ENCODE measurements at regions not wholly inside any gene's neighbourhood (a gene's known extent, or its start where the extent isn't known, plus 50 kb on each side); places are given as distances from the start of the nearest gene placed in this dataset.

DNA sequence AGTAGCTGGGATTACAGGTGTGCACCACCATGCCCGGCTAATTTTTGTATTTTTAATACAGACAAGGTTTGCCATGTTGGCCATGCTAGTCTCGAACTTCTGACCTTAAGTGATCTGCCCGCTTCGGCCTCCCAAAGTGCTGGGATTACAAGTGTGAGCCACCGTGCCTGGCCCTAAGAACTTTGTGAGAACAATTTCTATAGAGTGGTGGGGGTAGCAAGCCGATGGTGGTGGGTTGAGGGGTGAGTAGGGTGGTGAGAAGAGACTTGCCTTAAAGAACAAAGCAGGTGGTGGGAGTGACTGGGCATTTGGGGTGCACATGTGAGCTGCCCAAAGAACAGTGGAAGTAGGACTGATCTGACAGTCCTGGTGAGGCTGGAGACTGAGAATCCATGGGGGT, 76.0 kb upstream of the ASB18 start:
- Mint-ChIP-seq H3K4me1 (no peaks in the 10 kb centered on the region), H3K27me3 (no peaks in the 10 kb centered on the region), H3K4me3 (no peak overlapping the region), H3K27ac (no peak overlapping the region), H3K36me3 (ENCODE audit: low read depth) (no peaks in the 10 kb centered on the region), H3K9me3 (ENCODE audit: low read depth) (no peaks in the 10 kb centered on the region)
- ChIA-PET POLR2A (no interaction called here), CTCF (interaction anchor here (0.7 kb wide), 1 partner anchor 1650 kb away, joined by 3 read pairs; no protein-coding TSS in a partner anchor)
- ATAC-seq = no peak
- no peak for DNase-seq
- intact Hi-C loops (cut with DNase I, micrococcal nuclease) = no loop called here

DNA sequence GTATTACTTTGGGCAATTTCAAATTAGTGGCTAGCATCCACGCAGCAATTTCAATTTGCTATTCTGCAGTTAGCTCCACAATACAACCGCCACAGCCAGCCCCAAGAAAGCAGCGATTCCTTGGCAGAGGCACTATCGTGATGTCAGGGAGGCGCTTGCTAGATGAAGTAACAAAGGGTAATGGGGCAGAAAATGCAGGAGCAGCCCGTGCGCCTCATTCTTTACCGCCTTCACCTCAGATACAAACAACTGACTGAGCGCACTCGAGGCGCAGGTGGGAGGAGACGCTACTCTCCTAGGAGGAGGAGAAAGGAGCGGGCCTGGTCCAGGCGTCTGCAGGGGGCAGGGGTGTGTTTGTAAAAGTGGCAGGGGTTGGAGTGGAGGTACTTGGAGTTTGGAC, 76.9 kb upstream of the ASB18 start:
- ChIA-PET CTCF (interaction anchor here (1.2 kb wide), 1 partner anchor 9 kb away, joined by 4 read pairs; no protein-coding TSS in a partner anchor), POLR2A (no interaction called here)
- no peaks in the 10 kb centered on the region for H3K9me3 Mint-ChIP-seq (ENCODE audit: low read depth)
- H3K36me3 Mint-ChIP-seq (ENCODE audit: low read depth) = no peaks in the 10 kb centered on the region
- H3K4me1 Mint-ChIP-seq = no peaks in the 10 kb centered on the region
- no peaks in the 10 kb centered on the region for H3K27me3 Mint-ChIP-seq
- intact Hi-C loops (cut with DNase I, micrococcal nuclease) = no loop called here
- H3K4me3 Mint-ChIP-seq = no peak overlapping the region
- DNase-seq = no peak
- ATAC-seq = no peak
- H3K27ac Mint-ChIP-seq = no peak overlapping the region

DNA sequence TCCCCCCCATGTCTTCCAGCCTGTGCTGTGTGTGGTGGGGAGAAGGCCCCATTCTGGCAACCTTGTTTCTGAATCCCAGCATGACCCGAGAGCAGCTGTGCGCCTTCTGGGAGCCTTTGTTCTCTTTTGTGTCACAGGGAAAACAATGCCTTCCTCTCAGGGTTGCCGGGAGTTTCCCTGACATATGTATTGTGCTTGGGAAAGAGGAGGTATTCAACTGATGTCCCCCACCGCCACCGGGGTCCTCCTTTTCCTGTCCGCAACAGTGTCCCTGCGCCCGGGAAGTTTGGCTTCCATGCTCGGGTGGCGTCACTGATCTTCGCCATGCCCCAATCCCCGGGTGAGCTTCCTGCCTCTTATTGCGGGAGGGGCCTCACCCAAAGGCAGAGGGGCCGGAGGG, 77.5 kb upstream of the ASB18 start:
- H3K4me1 Mint-ChIP-seq = no peaks in the 10 kb centered on the region
- POLR2A ChIA-PET = no interaction called here
- H3K27me3 Mint-ChIP-seq = no peaks in the 10 kb centered on the region
- H3K36me3 Mint-ChIP-seq (ENCODE audit: low read depth) = no peaks in the 10 kb centered on the region
- CTCF ChIA-PET = interaction anchor here (0.6 to 1.2 kb wide), 2 partner anchors 9 to 55 kb away, joined by 3 to 4 read pairs; no protein-coding TSS in a partner anchor
- DNase-seq (no peak), ATAC-seq (no peak)
- no peak overlapping the region for H3K4me3 Mint-ChIP-seq
- no peak overlapping the region for H3K27ac Mint-ChIP-seq
- no peaks in the 10 kb centered on the region for H3K9me3 Mint-ChIP-seq (ENCODE audit: low read depth)
- intact Hi-C loops (cut with DNase I, micrococcal nuclease) = loop anchor here in 1 of 2 experiments (2.0 kb wide), 1 partner anchor 731 kb away; no protein-coding TSS in a partner anchor

DNA sequence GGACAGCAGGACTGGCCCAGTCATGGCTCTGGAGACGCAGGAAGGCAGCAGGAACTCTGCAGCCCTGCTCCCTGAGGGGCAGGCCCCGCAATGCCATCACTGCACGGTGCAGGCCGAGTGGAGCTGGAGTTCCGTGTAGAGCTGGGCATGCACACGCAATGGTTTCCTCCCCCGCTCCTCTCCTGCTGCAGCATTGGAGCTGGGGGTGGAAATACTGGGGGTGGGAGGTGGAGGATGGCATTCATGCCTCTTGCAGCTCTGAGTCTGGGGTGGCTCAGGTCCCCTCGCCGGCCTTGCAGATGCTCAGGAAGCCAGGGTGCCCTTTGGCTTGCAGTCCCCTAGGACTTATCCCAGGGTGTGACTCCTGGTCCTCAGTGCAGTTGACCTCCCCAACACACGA, 78.3 kb upstream of the ASB18 start:
- ChIA-PET CTCF (interaction anchor here (0.6 to 0.8 kb wide), 2 partner anchors 580 to 1489 kb away, joined by 3 read pairs; no protein-coding TSS in a partner anchor), POLR2A (no interaction called here)
- intact Hi-C loops (cut with DNase I, micrococcal nuclease) = loop anchor here in 1 of 2 experiments (2.0 kb wide), 1 partner anchor 730 kb away; no protein-coding TSS in a partner anchor
- no peaks in the 10 kb centered on the region for H3K9me3 Mint-ChIP-seq (ENCODE audit: low read depth)
- H3K4me1 Mint-ChIP-seq = no peaks in the 10 kb centered on the region
- DNase-seq (no peak), ATAC-seq (no peak)
- H3K4me3 Mint-ChIP-seq = no peak overlapping the region
- H3K36me3 Mint-ChIP-seq (ENCODE audit: low read depth) = no peaks in the 10 kb centered on the region
- peaks cover 2% of the 10 kb centered on the region for H3K27me3 Mint-ChIP-seq
- H3K27ac Mint-ChIP-seq = no peak overlapping the region

DNA sequence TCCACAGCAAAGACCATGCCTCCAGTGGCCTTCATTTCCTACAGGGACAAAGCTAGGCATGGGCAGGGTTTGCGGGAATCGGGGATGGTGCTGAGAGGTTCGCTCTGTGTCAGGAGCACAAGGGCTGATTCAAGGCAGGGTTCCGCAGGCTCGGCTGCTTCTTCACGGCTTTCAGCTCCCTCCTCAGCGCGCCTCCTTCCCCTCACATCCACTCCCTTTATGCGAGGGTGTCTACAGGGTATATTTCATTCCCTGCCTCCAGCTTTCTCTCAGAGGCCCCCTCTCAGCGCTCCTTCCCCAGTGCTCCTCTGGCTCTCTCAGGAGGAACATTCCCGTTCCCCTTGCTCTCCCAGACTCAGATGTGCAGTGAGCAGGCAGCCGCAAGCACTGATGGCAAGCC, 78.7 kb upstream of the ASB18 start:
- DNase-seq (no peak), ATAC-seq (no peak)
- no peaks in the 10 kb centered on the region for H3K9me3 Mint-ChIP-seq (ENCODE audit: low read depth)
- ChIA-PET POLR2A (no interaction called here), CTCF (interaction anchor here (0.5 to 0.8 kb wide), 2 partner anchors 580 to 732 kb away, joined by 3 read pairs; no protein-coding TSS in a partner anchor)
- no peak overlapping the region for H3K27ac Mint-ChIP-seq
- no peak overlapping the region for H3K4me3 Mint-ChIP-seq
- peaks cover 2% of the 10 kb centered on the region for H3K27me3 Mint-ChIP-seq
- intact Hi-C loops (cut with DNase I, micrococcal nuclease) = loop anchor here in 1 of 2 experiments (2.0 kb wide), 1 partner anchor 730 kb away; no protein-coding TSS in a partner anchor
- H3K36me3 Mint-ChIP-seq (ENCODE audit: low read depth) = no peaks in the 10 kb centered on the region
- no peaks in the 10 kb centered on the region for H3K4me1 Mint-ChIP-seq

DNA sequence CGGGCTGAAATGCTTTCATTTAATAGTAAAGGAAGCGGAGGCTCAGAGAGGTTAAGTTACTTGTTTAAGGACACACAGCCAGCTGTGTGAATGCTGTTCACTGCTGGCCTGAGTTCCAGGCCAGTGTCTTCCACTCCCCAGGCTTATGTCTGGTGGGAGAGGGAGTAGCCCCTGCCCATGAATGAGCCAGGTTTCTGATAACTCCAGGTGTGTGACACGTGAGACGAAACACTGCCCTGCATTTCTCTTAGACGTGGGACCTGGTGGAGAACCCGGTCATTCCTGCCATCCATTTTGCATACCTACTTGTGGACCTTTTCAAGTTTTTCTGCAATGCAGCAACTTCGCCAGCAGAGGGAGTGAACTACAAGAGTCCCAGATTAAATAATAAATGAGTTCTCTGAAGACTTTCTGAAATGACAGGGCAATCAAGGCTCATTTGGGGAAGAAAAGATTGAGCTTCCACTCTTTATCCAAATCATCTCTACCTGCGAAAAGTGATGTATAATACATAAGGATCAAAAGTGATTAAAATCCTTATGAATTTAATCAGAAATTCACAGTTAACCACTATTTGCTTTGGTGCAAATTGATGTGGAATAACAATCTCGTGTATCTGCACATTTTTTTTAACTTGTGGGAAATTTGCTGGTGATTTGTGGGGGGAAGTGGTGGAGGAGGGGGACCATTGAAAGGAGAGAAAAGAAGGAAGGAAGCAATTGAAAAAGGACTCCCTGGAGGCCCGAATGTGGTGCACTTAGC, 79.4 kb upstream of the ASB18 start:
- H3K4me3 Mint-ChIP-seq = no peak overlapping the region
- H3K27ac Mint-ChIP-seq = no peak overlapping the region
- intact Hi-C loops (cut with DNase I, micrococcal nuclease) = loop anchor here in 1 of 2 experiments (2.0 kb wide), 1 partner anchor 729 kb away; no protein-coding TSS in a partner anchor
- peaks cover 2% of the 10 kb centered on the region for H3K27me3 Mint-ChIP-seq
- ChIA-PET POLR2A (no interaction called here), CTCF (interaction anchor here (0.5 to 0.8 kb wide), 3 partner anchors 164 to 798 kb away, joined by 3 read pairs; a partner anchor contains a TSS)
- ATAC-seq (peak; percentile 44), DNase-seq (peak; percentile 64)
- no peaks in the 10 kb centered on the region for H3K4me1 Mint-ChIP-seq
- no peaks in the 10 kb centered on the region for H3K9me3 Mint-ChIP-seq (ENCODE audit: low read depth)
- H3K36me3 Mint-ChIP-seq (ENCODE audit: low read depth) = no peaks in the 10 kb centered on the region

DNA sequence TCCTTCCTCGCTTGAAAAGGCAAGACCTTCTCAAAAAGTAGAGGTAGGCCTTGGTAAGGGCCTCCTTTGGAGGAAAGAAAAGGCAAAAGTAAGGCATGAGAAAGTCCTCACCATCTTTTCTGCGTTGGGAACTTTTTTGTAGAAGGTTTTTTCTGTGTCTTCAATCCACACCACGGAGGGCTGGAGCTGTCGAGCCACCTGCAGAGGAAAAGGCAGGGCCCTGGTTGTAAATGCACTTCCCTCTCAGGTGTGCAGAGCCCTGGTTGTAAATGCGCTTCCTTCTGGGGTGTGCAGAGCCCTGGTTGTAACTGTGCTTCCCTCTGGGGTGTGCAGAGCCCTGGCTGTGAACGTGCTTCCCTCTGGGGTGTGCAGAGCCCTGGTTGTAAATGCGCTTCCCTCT, 80.2 kb upstream of the ASB18 start:
- ChIA-PET CTCF (no interaction called here), POLR2A (no interaction called here)
- Mint-ChIP-seq H3K4me1 (no peaks in the 10 kb centered on the region), H3K4me3 (no peak overlapping the region), H3K9me3 (ENCODE audit: low read depth) (no peaks in the 10 kb centered on the region), H3K36me3 (ENCODE audit: low read depth) (no peaks in the 10 kb centered on the region), H3K27me3 (peaks cover 2% of the 10 kb centered on the region), H3K27ac (no peak overlapping the region)
- ATAC-seq (no peak), DNase-seq (no peak)
- intact Hi-C loops (cut with DNase I, micrococcal nuclease) = no loop called here

DNA sequence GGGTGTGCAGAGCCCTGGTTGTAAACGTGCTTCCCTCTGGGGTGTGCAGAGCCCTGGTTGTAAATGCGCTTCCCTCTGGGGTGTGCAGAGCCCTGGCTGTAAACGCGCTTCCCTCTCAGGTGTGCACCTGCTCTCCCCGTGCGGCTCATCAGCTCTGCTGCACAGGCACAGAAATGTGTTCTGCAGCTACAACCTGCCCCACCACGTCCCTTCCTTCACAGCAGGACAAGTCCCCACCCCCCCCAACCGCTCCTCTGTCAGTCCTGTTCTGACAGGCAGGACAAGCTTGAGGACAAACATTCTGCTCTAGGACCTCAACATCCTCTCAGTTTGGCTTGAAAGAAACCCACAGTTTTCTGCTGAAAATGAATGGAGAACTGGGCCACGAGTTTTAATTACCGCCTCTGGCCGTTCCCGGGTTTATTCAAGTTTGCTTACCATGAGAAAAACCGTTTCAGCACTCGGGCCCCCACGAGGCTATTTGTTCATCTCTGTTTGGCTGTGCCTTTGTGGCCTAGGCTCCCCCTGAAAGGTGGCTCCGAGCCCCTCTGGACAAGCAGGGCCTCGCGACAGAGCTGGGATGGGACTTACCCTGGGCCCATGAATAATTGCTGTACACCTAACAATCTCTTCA, 81.0 kb upstream of the ASB18 start:
- no peak for ATAC-seq
- CTCF ChIA-PET = no interaction called here
- POLR2A ChIA-PET = no interaction called here

DNA sequence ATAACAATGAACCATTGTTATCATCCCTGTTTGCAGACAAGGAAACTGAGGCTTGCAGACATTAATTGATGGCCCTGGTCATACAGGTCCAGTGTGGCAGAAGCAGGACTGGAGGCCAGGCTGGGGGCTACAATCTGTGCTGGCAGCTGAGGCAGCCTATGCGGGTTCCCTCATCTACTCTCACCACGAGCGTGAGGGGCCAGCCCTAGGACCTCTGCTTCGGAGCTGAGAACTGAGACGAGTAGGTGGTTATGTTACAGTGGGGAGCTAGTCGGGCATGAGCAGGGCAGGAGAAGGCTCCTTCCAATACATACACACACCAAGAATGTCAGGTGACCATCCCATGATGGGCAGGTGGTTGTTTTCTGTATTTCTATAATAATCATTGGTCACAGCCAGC, 82.2 kb upstream of the ASB18 start:
- no peak overlapping the region for H3K4me3 Mint-ChIP-seq

More for the DNA sequence above, 81.0 kb upstream of the ASB18 start:
- no peak overlapping the region for H3K27ac Mint-ChIP-seq
- DNase-seq = no peak
- no peaks in the 10 kb centered on the region for H3K4me1 Mint-ChIP-seq
- no peaks in the 10 kb centered on the region for H3K9me3 Mint-ChIP-seq (ENCODE audit: low read depth)
- peaks cover 2% of the 10 kb centered on the region for H3K27me3 Mint-ChIP-seq
- no peaks in the 10 kb centered on the region for H3K36me3 Mint-ChIP-seq (ENCODE audit: low read depth)
- no peak overlapping the region for H3K4me3 Mint-ChIP-seq
- intact Hi-C loops (cut with DNase I, micrococcal nuclease) = no loop called here

DNA sequence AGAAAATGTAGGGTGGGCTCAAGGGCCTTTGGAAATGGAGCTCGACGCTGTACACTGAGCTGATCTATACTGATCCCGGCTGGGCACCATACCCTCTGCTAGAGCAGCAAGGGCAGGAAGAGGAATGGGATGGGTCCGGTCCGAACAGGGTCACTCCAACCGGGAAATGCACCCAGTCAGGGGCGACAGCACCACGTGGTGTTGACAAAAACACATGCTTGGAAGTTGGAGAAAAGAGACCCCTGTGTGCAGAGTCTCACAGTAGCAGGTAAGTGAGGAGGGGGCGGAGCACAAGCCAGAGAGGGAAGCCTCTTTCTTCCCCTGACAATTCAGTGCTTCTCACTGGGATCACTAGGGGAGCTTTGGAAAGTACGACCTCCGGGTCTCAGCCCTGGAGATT, 84.1 kb upstream of the ASB18 start:
- no peak for DNase-seq
- H3K4me3 Mint-ChIP-seq = no peak overlapping the region
- no peaks in the 10 kb centered on the region for H3K36me3 Mint-ChIP-seq (ENCODE audit: low read depth)
- H3K27me3 Mint-ChIP-seq = peaks cover 3% of the 10 kb centered on the region
- no peak for ATAC-seq
- ChIA-PET CTCF (interaction anchor here (0.6 to 1.7 kb wide), 6 partner anchors 11 to 726 kb away, joined by 3 to 5 read pairs (median 3); no protein-coding TSS in a partner anchor), POLR2A (no interaction called here)
- no peak overlapping the region for H3K27ac Mint-ChIP-seq
- intact Hi-C loops (cut with DNase I, micrococcal nuclease) = no loop called here
- no peaks in the 10 kb centered on the region for H3K9me3 Mint-ChIP-seq (ENCODE audit: low read depth)
- H3K4me1 Mint-ChIP-seq = peaks cover 2% of the 10 kb centered on the region

More for the DNA sequence above, 82.2 kb upstream of the ASB18 start:
- POLR2A ChIA-PET = no interaction called here
- H3K27ac Mint-ChIP-seq = no peak overlapping the region
- CTCF ChIA-PET = no interaction called here
- no peaks in the 10 kb centered on the region for H3K9me3 Mint-ChIP-seq (ENCODE audit: low read depth)
- no peaks in the 10 kb centered on the region for H3K4me1 Mint-ChIP-seq
- no peaks in the 10 kb centered on the region for H3K36me3 Mint-ChIP-seq (ENCODE audit: low read depth)
- intact Hi-C loops (cut with DNase I, micrococcal nuclease) = no loop called here
- ATAC-seq (no peak), DNase-seq (no peak)
- H3K27me3 Mint-ChIP-seq = peaks cover 3% of the 10 kb centered on the region

DNA sequence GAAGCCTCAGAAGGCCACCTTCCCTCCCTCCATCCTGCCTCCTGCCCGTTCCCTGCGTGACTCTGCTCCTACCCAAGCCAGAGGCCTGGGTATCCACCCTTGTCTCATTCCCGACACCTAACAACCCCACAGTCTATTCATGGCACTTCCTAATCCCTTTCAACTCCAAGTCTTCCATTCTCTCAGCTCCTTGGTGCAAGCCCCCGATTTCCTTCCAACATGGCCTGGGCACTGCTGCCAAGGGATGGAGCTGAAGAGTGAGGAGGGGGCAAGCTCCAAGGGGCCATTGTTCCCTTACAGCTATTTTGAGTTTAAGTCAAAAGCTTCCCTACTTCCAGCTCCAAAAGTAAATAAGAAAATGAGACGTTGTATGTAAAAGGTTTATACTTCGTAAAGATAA, 84.8 kb upstream of the ASB18 start:
- ChIA-PET CTCF (interaction anchor here (0.6 to 1.7 kb wide), 5 partner anchors 12 to 333 kb away, joined by 3 to 5 read pairs (median 3); no protein-coding TSS in a partner anchor), POLR2A (no interaction called here)
- Mint-ChIP-seq H3K4me3 (no peak overlapping the region), H3K27me3 (peaks cover 3% of the 10 kb centered on the region), H3K36me3 (ENCODE audit: low read depth) (no peaks in the 10 kb centered on the region), H3K27ac (no peak overlapping the region), H3K4me1 (peaks cover 2% of the 10 kb centered on the region), H3K9me3 (ENCODE audit: low read depth) (no peaks in the 10 kb centered on the region)
- intact Hi-C loops (cut with DNase I, micrococcal nuclease) = no loop called here
- DNase-seq (no peak), ATAC-seq (no peak)

DNA sequence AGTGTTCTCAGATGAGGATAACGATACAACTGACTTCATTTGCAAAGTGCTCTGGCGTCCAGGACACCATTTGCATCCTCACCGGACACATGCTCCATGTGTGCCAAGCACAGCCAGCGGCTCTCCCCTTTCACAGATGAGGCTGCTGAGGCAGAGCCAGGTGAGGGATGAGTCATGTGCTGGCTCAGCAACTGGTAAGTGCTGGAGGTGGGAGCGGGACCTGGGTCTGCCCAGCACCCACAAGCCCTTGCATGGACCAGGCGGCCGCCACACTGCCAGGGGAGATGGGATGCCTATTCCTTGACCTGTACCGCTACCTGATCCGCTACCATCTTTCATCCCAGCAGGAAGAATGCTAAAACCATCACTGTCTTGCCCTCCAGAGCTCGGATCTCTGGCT, 86.2 kb upstream of the ASB18 start:
- H3K27me3 Mint-ChIP-seq = peaks cover 3% of the 10 kb centered on the region
- intact Hi-C loops (cut with DNase I, micrococcal nuclease) = no loop called here
- peaks cover 2% of the 10 kb centered on the region for H3K4me1 Mint-ChIP-seq
- ATAC-seq (no peak), DNase-seq (no peak)
- POLR2A ChIA-PET = no interaction called here
- CTCF ChIA-PET = interaction anchor here (1.2 kb wide), 1 partner anchor 9 kb away, joined by 4 read pairs; no protein-coding TSS in a partner anchor
- H3K36me3 Mint-ChIP-seq (ENCODE audit: low read depth) = no peaks in the 10 kb centered on the region
- H3K4me3 Mint-ChIP-seq = no peak overlapping the region
- H3K27ac Mint-ChIP-seq = no peak overlapping the region
- no peaks in the 10 kb centered on the region for H3K9me3 Mint-ChIP-seq (ENCODE audit: low read depth)

Measured in activated CD4-positive, alpha-beta T cell treated with anti-CD3 and anti-CD28 coated beads for 36 hours (primary cell).